ENCODE measurements at regions not wholly inside any gene's neighbourhood (a gene's known extent, or its start where the extent isn't known, plus 50 kb on each side); places are given as distances from the start of the nearest gene placed in this dataset.
"Not testable (repeated sequence)": the region's sequence is repeated elsewhere in the genome, so short reads cannot be mapped to it uniquely, and the experiment has no call there.

- TF ChIP-seq CTCF (conservative IDR thresholded peaks at IDR 0.05; ENCODE audit: low read depth, low read length) = no peak
- DNase-seq (ENCODE audit: low read depth) = no peak
- H3K4me3 ChIP-seq (ENCODE audit: low read length) = no peak overlapping the region
Measured at GRCh38 chr4:43457866-43458265, 565.4 kb downstream of the GRXCR1 start.

- no peak overlapping the region for H3K4me3 ChIP-seq (ENCODE audit: low read length)
- TF ChIP-seq CTCF (conservative IDR thresholded peaks at IDR 0.05; ENCODE audit: low read depth, low read length) = no peak
- DNase-seq (ENCODE audit: low read depth) = no peak
Measured at GRCh38 chr4:43458293-43458692, 565.8 kb downstream of the GRXCR1 start.

- no peak overlapping the region for H3K4me3 ChIP-seq (ENCODE audit: low read length)
- no peak for TF ChIP-seq CTCF (conservative IDR thresholded peaks at IDR 0.05; ENCODE audit: low read depth, low read length)
- no peak for DNase-seq (ENCODE audit: low read depth)
Measured at GRCh38 chr4:43471950-43472349, 579.4 kb downstream of the GRXCR1 start.

- DNase-seq (ENCODE audit: low read depth) = no peak
- no peak for TF ChIP-seq CTCF (conservative IDR thresholded peaks at IDR 0.05; ENCODE audit: low read depth, low read length)
- H3K4me3 ChIP-seq (ENCODE audit: low read length) = no peak overlapping the region
Measured at GRCh38 chr4:43481526-43481925, 589.0 kb downstream of the GRXCR1 start.

GRCh38 chr4:43485196-43485595, 592.7 kb downstream of the GRXCR1 start:
- TF ChIP-seq CTCF (conservative IDR thresholded peaks at IDR 0.05; ENCODE audit: low read depth, low read length) = no peak
- no peak overlapping the region for H3K4me3 ChIP-seq (ENCODE audit: low read length)
- no peak for DNase-seq (ENCODE audit: low read depth)

GRCh38 chr4:43496188-43496587, 603.7 kb downstream of the GRXCR1 start:
- no peak for DNase-seq (ENCODE audit: low read depth)
- no peak for TF ChIP-seq CTCF (conservative IDR thresholded peaks at IDR 0.05; ENCODE audit: low read depth, low read length)
- H3K4me3 ChIP-seq (ENCODE audit: low read length) = no peak overlapping the region

GRCh38 chr4:43496602-43497001, 604.1 kb downstream of the GRXCR1 start:
- no peak for TF ChIP-seq CTCF (conservative IDR thresholded peaks at IDR 0.05; ENCODE audit: low read depth, low read length)
- H3K4me3 ChIP-seq (ENCODE audit: low read length) = no peak overlapping the region
- no peak for DNase-seq (ENCODE audit: low read depth)

- H3K4me3 ChIP-seq (ENCODE audit: low read length); DNase-seq (ENCODE audit: low read depth): not testable (repeated sequence)
Measured at GRCh38 chr4:43505823-43506222, 613.3 kb downstream of the GRXCR1 start.

Data from retinal pigment epithelial cell (primary cell).